ENCODE measurements at regions not wholly inside any gene's neighbourhood (a gene's known extent, or its start where the extent isn't known, plus 50 kb on each side); places are given as distances from the start of the nearest gene placed in this dataset.

- no peak for DNase-seq (ENCODE audit: low read depth)
Observed at GRCh38 chr4:178395798-178396197, 953.6 kb upstream of the AGA start.

- DNase-seq (ENCODE audit: low read depth), result no peak
Observed at GRCh38 chr4:178412455-178412854, 970.2 kb upstream of the AGA start.

DNA sequence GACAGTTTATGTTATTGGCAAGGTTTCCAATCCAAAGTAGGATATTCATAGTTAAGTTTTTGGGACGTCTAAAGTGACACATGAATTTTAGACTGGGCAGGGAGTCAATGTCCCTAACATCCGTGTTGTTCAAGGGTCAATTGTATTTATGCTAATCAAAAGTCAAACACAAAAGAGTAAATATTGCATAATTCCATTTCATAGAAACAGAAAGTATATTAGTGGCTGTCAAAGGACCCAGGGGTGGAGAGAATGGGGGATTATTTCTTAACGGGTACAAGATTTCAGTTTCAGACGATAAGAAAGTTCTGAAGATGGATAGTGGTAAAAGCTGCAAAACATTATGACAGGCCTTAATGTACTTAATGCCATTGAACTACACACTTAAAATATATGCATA lies 971.8 kb upstream of the AGA start:
- DNase-seq (ENCODE audit: low read depth), result no peak

- no peak for DNase-seq (ENCODE audit: low read depth)
Observed at GRCh38 chr4:178414881-178415446, 972.7 kb upstream of the AGA start.

DNA sequence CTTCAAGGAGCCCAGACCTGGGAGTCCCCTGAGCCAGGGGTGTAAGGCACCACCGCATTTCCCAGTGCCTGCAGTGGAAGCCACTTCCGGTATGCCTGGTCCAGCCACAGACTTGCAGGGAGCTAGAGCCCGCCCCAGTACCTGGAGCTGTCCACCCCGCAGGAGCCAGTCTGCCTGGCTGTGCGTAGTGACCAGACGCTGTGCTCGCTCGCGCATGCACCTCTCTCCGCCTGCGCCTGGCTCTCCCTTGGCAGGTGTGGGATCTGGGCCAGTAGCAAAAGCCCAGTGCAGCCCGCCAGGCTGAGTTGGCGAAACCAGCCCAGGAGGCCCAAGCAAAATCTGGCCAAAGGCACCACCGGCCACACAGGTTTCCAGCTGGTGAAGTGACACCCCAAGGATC lies 973.7 kb upstream of the AGA start:
- DNase-seq (ENCODE audit: low read depth), result no peak

- no peak for DNase-seq (ENCODE audit: low read depth)
Observed at GRCh38 chr4:178423366-178423765, 981.1 kb upstream of the AGA start.

GRCh38 chr4:178426871-178427270 lies 984.6 kb upstream of the AGA start:
- DNase-seq (ENCODE audit: low read depth), result no peak

- DNase-seq (ENCODE audit: low read depth), result no peak
Observed at GRCh38 chr4:178427663-178428062, 985.4 kb upstream of the AGA start.

- DNase-seq (ENCODE audit: low read depth), result no peak
Observed at GRCh38 chr4:178448372-178449035, 1006.3 kb upstream of the AGA start.

DNA sequence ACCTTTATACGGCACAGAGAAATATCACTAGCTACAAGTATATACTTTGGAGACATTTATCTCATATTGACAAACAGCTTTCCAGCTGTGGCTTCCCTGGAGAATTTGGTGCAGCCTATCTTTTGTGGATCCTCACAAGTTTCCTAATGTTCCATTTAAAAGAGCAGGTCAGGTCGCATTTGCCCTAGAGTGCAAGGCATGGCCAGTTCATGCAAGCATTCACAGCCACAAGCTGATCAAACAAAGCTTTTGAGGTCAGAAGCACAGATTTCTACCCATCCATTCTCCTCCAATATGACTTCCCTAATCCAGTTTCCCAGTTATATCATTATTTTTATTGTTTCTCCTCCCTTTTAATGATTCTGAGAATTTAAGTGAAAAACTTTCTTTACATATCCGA lies 1008.4 kb upstream of the AGA start:
- no peak for DNase-seq (ENCODE audit: low read depth)

- no peak for DNase-seq (ENCODE audit: low read depth)
Observed at GRCh38 chr4:178453057-178453456, 1010.8 kb upstream of the AGA start.

DNA sequence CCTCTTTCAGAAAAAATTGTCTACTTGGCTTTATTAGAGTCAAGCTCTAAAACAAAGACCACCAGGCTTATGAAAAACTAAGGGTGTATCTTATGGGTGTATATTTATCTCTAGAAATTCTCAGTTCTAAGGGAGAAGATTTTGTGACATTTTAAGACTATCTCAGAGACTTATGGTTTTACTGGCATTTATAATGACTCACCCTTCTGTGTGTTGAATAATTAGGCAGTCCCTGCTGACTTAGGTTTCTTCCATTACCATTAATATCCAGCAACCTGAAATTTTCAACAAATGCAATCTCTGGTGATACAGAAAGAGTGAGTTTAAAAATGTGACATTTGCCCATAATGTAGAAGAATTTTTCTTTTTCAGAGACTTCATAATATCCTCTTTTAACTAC lies 1015.0 kb upstream of the AGA start:
- DNase-seq (ENCODE audit: low read depth), result no peak

DNA sequence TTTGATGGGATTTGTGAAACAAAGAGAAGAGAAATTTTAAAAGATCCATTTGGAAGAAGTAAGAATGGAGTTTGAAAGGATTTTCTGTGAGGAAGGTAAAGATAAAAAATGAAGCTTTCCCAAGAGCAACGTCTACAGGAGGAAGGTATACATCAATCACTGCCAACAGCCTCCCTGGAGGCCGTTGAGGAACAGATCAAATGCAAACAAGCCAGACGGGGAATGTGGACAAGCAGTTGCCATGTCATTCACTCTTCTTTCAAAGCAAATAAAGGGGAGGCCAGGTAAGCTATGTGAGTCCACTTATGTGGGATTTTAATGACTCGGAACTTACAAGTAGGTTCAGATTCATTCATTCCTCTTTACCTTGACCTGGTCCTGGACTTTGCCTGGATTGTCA lies 1020.5 kb upstream of the AGA start:
- DNase-seq (ENCODE audit: low read depth), result no peak

DNA sequence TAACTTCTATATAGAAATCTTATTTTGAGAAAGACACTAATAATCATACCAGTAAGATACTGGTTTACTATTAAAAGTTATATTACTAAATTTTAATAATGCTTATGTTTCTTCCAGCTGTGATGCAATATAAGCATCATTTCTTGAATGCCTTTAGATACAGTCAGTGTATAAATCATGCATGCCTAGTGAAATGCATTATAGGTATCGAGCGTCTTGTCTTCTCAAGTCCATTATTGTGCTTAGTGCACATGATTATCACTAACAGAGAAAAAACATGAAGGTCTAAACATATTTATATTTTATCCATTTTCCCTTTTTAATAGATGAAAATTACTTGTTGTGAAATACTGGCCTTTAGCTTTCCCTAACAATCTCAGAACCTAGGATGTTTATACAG lies 1021.5 kb upstream of the AGA start:
- no peak for DNase-seq (ENCODE audit: low read depth)

- no peak for DNase-seq (ENCODE audit: low read depth)
Observed at GRCh38 chr4:178470996-178471784, 1029.0 kb upstream of the AGA start.

DNA sequence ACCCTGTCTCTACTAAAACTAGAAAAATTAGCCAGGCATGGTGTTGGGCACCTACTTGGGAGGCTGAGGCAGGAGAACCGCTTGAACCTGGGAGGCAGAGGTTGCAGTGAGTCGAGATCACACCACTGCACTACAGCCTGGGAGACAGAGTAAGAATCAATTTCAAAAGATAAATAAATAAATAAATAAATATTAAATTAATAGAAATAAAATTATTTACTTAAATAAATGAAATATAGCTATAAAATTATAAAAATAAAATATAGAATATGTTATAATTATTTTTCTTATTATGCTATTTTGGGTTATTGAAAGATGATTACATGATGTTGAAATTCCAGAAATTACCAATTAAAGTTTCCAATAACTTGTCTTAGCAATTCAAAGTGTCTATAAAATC lies 1029.8 kb upstream of the AGA start:
- DNase-seq (ENCODE audit: low read depth), result no peak

DNA sequence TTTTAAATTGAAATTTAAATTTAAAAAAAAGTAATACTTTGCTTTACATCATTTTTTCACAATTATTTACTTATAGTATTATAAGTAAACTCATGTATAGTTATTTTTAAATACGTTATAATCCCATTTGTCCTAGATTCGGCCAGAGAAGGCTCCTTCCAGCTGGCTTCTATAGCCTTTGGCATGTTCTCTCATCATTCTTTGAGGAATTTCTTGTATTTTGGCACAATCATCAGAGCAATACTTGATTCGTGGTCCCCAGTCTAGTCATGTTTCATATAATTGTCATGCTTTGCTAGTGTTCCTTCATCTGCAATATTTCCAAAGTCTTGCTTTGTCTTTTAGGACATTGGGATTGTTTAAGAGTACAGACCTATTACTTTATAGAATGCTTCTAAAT lies 1037.9 kb upstream of the AGA start:
- DNase-seq (ENCODE audit: low read depth), result no peak

DNA sequence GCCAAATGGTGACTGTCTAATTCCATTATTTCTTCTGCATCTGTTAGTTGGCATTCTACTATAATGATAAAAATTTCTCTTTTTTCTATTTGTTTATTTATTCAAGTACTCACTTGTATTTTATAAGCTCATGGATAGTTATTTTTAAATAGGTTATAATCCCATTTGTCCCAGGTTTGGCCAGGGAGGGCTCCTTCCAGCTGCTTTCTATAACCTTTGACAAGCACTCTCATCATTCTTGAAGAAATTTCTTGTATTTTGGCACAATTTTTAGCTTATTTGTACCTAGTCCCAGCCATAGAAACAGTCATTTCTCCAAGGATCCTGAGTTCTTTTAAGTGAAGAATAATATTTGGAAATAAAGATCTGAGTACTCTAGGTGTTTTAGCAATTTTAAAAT lies 1038.6 kb upstream of the AGA start:
- DNase-seq (ENCODE audit: low read depth), result no peak

DNA sequence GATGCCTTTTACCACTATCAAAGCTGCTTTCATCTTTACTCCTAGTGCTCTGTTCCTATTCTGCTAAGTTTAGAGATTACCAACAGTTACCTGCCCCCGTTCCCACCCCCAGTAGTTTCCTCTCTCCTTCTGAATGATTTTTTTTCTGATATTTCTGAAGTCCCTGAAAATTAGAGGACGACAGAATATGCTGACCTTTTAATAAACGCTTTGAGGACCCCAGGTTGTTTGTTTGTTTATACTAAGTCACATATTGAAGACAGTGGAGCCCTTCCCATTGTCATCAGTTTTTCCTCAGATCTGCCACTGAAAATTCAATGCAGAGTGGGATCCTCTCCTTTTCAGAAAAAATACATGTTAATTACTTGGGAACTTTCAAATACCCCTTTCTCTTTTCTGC lies 1039.3 kb upstream of the AGA start:
- no peak for DNase-seq (ENCODE audit: low read depth)

- DNase-seq (ENCODE audit: low read depth), result no peak
Observed at GRCh38 chr4:178523038-178523437, 1080.8 kb upstream of the AGA start.

DNA sequence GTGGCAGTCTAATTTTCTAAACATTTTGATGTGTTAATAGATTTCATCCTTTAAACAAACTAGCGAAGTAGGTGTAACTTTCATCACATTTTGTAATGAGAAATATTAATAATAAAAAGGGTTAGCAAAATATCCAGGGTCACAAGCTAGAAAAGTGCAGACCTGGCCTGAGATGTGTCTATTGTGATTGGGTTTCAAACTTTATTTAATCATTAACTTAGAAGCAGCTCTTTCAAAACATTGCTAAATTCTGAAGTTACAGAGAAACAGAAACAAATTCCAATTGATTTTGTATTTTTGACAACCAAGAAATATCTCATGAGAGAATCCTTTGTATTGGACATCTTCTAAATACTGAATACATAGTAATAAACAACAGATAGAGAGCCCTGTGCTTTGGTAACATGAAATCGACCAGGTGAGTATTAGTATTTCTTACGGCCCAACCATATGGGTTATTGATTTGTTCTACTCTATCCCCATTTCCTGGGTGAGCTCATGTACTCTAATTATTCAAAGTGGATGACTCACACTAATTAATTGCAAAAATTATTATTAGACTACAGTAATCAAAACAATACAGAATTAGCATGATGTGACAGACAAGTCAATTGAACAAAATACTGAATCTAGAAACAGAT lies 1093.8 kb upstream of the AGA start:
- no peak for DNase-seq (ENCODE audit: low read depth)

- DNase-seq (ENCODE audit: low read depth), result no peak
Observed at GRCh38 chr4:178553201-178553600, 1111.0 kb upstream of the AGA start.

- no peak for DNase-seq (ENCODE audit: low read depth)
Observed at GRCh38 chr4:178554352-178554751, 1112.1 kb upstream of the AGA start.
